ENCODE measurements at regions not wholly inside any gene's neighbourhood (a gene's known extent, or its start where the extent isn't known, plus 50 kb on each side); places are given as distances from the start of the nearest gene placed in this dataset.

DNA sequence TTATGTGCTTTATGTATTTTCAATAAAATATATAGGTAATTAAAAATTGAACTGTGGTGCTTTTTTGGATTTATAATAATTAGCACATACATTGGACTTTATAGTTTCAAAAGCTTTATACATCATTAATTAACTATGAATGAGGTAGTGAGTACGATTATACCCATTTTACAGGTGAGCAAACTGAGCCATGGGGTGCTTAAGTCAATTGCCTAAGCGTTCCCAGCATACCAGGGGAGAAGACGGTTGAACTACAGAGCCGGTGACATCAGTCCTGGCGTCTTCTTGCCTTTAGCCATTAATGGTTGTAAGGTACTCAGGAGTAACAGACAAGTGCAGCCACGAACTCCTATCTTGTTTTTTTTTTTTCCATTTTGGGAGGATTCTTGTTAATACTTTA is 172.8 kb downstream of the GATA3 start:
- Mint-ChIP-seq H3K36me3 (ENCODE audit: low read depth) (no peaks in the 10 kb centered on the region), H3K27me3 (ENCODE audit: low read depth, poor library complexity) (peaks cover 44% of the 10 kb centered on the region), H3K9me3 (no peaks in the 10 kb centered on the region), H3K27ac (no peak overlapping the region), H3K4me1 (no peaks in the 10 kb centered on the region), H3K4me3 (no peak overlapping the region)
- DNase-seq: no peak
- TF ChIP-seq, protein P1, sequence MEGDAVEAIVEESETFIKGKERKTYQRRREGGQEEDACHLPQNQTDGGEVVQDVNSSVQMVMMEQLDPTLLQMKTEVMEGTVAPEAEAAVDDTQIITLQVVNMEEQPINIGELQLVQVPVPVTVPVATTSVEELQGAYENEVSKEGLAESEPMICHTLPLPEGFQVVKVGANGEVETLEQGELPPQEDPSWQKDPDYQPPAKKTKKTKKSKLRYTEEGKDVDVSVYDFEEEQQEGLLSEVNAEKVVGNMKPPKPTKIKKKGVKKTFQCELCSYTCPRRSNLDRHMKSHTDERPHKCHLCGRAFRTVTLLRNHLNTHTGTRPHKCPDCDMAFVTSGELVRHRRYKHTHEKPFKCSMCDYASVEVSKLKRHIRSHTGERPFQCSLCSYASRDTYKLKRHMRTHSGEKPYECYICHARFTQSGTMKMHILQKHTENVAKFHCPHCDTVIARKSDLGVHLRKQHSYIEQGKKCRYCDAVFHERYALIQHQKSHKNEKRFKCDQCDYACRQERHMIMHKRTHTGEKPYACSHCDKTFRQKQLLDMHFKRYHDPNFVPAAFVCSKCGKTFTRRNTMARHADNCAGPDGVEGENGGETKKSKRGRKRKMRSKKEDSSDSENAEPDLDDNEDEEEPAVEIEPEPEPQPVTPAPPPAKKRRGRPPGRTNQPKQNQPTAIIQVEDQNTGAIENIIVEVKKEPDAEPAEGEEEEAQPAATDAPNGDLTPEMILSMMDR (IDR thresholded peaks at IDR 0.05): no peak

DNA sequence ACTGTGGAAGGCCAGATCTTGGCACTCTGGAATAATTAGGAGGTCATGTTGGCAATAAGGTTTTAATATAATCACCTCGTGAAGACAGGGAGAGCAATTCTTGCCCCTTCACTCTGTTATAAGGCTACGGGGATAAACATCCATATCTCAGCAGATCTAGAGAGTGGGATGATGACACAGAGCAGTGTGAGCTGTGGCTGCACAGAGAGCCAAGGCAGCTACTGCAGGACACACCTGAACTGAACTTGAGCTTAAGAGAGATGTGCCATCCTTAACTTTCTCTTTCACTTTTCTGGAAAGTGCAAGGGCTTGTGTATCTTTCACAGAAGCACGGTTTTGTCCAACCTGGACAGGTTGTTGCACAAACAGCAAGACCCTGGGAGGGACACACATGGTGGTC is 174.7 kb downstream of the GATA3 start:
- Mint-ChIP-seq H3K27me3 (ENCODE audit: low read depth, poor library complexity) (peaks cover 42% of the 10 kb centered on the region), H3K9me3 (no peaks in the 10 kb centered on the region), H3K4me1 (no peaks in the 10 kb centered on the region), H3K27ac (no peak overlapping the region), H3K36me3 (ENCODE audit: low read depth) (no peaks in the 10 kb centered on the region), H3K4me3 (no peak overlapping the region)
- TF ChIP-seq, protein P1 (IDR thresholded peaks at IDR 0.05): no peak
- no peak for DNase-seq

DNA sequence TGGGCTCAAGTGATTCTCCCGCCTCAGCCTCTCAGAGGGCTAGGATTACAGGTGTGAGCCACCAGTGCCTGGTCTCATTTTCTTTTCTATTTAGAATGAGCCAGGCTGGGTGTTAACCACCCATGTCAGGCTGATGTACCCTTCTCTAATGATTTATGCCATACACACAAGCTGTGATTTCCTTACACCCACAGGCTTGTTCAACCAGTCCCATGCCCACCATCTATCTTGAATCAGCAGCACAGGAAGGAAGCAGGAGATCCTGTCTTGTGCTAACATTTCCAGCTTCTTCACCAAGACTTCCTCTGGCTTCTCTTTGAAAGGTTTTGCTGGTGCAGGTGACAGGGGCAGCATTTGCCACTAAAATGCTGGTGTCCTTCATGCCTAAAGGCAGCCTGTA is 176.4 kb downstream of the GATA3 start:
- H3K4me3 Mint-ChIP-seq: no peak overlapping the region
- H3K9me3 Mint-ChIP-seq: no peaks in the 10 kb centered on the region
- TF ChIP-seq, protein P1 (IDR thresholded peaks at IDR 0.05): no peak
- H3K36me3 Mint-ChIP-seq (ENCODE audit: low read depth): no peaks in the 10 kb centered on the region
- H3K27me3 Mint-ChIP-seq (ENCODE audit: low read depth, poor library complexity): peaks cover 36% of the 10 kb centered on the region
- H3K27ac Mint-ChIP-seq: no peak overlapping the region
- peaks cover 5% of the 10 kb centered on the region for H3K4me1 Mint-ChIP-seq
- DNase-seq: no peak

DNA sequence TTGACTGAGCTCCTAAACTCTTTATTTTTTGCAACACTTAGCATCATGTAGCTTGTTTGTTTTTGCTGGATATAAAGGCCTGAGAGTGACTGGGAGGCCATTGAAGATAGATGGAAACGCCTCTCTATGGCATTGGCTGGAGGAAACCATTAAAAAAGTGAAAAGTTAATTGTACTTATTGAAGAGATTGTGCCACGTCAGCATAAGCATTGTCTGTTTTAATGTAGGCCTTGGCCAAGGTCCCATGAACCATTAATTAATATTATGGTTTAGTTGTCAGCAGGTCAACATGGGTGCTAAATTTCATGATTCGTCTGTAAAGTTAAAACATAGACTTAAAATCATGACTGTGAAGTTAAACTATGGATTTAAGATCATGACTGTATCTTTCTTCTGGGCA is 178.6 kb downstream of the GATA3 start:
- DNase-seq: no peak
- H3K9me3 Mint-ChIP-seq: no peaks in the 10 kb centered on the region
- no peak overlapping the region for H3K27ac Mint-ChIP-seq
- peaks cover 29% of the 10 kb centered on the region for H3K27me3 Mint-ChIP-seq (ENCODE audit: low read depth, poor library complexity)
- no peaks in the 10 kb centered on the region for H3K36me3 Mint-ChIP-seq (ENCODE audit: low read depth)
- H3K4me1 Mint-ChIP-seq: peaks cover 5% of the 10 kb centered on the region
- no peak overlapping the region for H3K4me3 Mint-ChIP-seq
- TF ChIP-seq, protein P1 (IDR thresholded peaks at IDR 0.05): no peak

DNA sequence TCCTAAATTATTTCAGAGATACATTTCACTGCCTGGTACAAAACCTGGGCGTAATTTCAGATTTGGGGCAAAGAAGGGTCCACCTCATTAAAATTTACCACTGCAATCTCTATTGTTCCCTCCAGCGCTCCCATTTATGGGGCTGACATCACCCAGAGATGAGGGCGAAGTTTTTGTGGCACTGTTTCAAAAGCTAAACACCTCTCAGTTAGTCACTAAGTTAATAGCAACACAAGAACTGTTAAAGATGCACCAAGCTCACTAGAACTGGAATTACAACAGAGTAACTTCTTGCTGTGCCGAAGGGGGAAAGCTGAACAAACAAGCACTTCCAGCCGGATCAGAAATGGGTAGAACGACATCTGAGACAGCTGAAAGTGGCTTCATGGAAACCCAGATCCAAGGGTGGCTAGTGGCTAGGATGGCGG is 179.4 kb downstream of the GATA3 start:
- no peak for DNase-seq
- peaks cover 5% of the 10 kb centered on the region for H3K4me1 Mint-ChIP-seq
- no peak overlapping the region for H3K4me3 Mint-ChIP-seq
- H3K9me3 Mint-ChIP-seq: no peaks in the 10 kb centered on the region
- H3K36me3 Mint-ChIP-seq (ENCODE audit: low read depth): no peaks in the 10 kb centered on the region
- peaks cover 23% of the 10 kb centered on the region for H3K27me3 Mint-ChIP-seq (ENCODE audit: low read depth, poor library complexity)
- no peak overlapping the region for H3K27ac Mint-ChIP-seq
- TF ChIP-seq, protein P1 (IDR thresholded peaks at IDR 0.05): no peak

DNA sequence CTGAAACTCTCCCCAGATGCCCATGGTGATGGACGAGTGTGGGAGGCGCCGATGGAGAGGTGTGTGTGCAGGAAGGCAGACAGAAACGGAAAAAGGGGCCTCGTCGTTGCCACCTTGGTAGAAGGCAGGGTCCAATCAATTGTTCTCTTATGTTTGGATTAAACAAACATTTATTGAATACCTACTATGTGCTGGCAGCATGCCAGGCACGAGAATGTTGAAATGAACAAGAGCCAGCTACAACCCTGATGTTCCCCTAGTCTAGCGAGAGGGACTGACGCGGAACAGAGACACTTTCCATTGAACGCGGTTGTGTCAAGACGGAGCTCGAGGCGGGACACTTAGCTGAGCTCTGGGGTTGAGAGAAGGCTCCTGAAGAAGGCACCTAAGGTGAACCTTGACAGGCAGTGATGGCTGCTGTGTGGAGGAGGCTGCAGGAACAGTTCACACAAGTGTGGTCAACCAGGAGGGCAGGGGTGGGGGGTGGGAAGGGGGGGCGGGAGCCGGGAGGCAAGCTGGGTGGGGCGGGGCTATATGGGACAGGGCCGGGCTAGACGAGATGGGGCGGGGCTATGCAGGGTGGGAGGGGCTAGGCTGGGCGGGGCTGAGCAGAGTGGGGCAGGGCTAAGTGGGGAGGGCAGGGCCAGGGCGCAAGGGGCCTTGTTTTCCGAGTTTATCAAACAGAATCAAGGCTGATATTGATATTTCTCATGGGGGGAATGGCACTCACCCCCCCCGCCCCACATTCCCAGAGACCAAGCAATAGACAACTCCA is 181.0 kb downstream of the GATA3 start:
- Mint-ChIP-seq H3K27me3 (ENCODE audit: low read depth, poor library complexity) (peaks cover 30% of the 10 kb centered on the region), H3K4me3 (no peak overlapping the region), H3K9me3 (no peaks in the 10 kb centered on the region), H3K27ac (no peak overlapping the region), H3K4me1 (peaks cover 5% of the 10 kb centered on the region), H3K36me3 (ENCODE audit: low read depth) (no peaks in the 10 kb centered on the region)
- TF ChIP-seq, protein P1 (IDR thresholded peaks at IDR 0.05): no peak
- no peak for DNase-seq

Measured in nephron progenitor cell (in vitro differentiated cells).